HG02763 (cell line): ENCODE measurements at regions not wholly inside any gene's neighbourhood (a gene's known extent, or its start where the extent isn't known, plus 50 kb on each side); places are given as distances from the start of the nearest gene placed in this dataset.
"Not testable (repeated sequence)": the region's sequence is repeated elsewhere in the genome, so short reads cannot be mapped to it uniquely, and the experiment has no call there.

Experiments used
- ATAC-seq: cut with Tn5 transposase; IDR thresholded peaks from one replicate; pipeline ENCODE4 v1.9.1; 2021; ENCODE audit warnings: mild to moderate bottlenecking, moderate library complexity; ENCODE audit not compliant: unreplicated experiment

DNA sequence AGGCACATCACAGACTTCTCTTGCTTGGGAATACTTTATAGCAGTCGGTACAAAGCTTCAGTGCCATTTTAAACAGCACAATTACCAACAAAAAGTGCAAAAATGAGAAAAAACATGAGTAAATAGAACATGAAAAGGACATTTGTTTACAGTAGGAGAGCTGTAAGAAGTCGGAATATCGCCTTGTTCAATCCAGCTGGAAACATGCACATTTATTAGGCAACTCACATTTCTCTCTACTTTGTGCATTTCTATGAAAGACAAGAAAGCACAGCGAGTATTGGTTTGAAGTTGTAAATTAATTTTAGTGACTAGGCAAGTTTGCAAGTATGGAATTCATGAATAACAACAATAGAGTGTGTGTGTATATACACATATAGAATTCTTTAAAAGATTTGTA lies 484.7 kb downstream of the DACH1 start:
- ATAC-seq = no peak

DNA sequence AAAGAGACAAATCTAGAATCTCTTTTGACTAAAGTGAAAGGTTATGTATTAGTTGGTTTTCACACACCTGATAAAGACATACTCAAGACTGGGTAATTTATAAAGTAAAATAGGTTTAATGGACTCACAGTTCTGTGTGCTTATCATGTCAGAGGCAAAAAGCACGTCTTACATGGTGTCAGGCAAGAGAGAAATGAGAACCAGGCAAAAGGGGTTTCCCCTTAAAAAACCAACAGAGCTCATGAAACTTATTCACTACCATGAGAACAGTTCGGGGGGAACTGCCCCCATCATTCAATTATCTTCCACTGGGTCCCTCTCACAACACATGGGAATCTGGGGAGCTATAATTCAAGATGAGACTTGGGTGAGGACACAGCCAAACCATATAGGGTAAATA lies 486.8 kb downstream of the DACH1 start:
- ATAC-seq = no peak

DNA sequence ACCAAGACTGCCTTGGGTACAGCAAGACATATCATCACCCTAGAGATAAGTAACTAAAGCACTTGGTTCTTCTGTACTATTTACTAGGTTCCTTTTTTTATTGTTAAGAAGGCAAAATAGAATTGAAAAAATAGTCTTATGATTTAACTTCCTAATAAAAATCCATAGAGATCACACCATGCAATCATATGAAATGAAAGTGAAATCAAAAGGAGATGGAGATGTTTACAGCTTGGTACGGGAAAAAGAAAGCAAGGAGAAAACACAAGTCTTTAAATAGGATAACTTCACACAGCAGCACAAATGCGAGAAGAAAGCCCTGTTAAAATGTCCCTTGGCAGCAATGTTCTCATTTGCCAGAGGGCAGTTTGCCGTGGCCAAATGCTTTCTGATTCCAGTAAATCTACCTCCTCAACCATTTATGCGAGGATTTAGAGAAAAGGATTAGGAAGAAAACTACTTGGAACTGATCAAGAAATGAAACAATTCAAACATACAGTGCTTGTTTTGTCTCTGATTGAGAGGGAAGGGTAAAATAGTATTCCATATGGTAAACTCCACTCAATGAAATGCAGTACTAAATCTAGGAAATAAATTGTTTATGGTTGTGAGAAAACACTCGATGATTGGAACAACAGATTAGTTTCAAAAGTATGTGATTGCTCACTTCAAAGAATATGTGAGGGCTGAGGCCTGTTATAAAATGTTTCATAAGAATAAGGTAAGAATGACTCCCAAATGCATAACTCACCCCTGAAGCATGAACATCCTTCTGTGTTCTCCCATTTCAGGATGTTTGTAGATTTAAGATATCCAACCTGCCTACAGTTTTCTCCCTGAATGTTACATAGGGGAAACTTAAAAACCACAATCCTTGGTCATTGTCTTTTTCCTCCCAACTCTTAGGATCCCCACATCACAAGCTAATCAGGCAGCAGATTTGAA lies 487.8 kb downstream of the DACH1 start:
- ATAC-seq = no peak

DNA sequence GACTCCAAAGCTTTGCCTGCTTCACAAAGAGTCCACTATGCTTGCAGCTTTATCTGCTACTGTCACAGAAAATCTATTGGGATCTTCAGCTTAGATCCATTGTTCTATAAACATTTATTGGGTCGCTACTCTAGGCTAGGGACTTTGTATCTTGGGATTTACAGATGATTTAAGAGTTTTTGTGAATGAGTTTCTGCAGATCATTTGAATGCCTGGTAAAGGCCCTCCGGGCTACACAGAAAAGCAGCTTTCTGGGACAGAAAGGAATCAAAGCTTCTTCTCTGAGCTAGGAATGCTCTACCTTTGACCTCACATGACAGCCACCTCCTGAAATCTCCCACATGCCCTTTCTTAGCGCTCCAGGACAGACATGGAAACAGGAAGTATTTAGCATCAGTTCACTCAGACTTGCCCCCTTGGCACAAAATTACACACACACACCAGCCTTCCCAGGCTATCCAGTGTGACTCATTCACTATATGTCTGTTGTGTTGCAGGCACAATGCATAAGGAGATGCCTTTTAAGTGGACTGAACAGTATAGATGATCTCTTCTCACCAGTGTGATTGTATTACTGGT lies 492.4 kb downstream of the DACH1 start:
- no peak for ATAC-seq

DNA sequence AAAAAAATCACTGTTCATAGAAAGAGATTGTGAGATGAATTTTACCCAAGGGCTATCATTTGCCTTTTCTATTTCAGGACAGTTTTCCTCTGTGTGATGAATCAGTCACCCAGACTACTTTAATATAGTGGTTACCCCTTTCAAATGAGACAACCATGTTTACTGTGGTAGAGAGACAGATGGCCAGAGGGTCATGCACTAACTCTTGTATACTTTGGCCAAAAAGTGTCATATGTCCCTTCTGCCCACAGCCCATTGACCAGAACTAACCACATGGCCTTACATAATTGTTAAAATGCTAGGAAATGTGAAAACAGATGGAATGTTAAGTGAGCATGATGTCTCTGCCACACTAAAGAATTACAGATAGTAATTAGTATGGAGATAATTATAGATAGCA lies 498.7 kb downstream of the DACH1 start:
- ATAC-seq = no peak

DNA sequence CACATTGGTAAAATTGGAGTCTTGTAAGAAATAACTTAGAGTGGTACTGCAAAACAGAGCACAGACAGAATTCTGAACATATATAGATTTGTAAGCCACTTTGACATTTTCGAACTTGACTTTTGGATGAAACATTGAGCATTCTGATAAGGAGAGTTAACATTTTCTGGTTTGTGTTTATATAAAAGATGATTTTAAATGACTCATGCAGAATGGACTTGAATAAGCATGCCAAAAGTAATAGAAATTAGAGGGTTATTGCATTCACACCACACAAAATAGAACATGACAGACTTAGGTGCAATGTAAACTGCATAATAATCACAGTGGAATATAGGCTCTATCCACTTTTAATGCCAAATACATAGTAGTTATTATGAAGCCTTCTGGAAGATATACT lies 507.0 kb downstream of the DACH1 start:
- ATAC-seq = no peak

DNA sequence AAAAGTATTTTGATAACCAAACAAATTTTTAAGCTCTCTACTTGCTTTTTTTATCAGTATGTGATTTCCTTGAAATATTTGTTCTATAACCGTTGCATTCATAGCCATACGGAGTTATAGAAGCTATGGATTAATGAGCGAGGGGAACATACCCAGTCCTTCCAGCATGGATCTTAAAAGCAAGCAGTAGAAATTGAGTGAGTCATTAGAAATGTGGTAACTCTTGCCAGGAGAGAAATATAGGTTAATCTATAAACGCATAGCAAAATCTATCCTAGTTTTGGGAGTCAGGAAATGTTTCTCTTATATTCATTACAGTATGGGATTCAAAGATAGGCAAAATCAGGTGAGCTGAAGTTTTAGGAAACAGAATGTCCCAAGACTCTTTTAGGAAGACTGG lies 507.4 kb downstream of the DACH1 start:
- ATAC-seq = no peak

DNA sequence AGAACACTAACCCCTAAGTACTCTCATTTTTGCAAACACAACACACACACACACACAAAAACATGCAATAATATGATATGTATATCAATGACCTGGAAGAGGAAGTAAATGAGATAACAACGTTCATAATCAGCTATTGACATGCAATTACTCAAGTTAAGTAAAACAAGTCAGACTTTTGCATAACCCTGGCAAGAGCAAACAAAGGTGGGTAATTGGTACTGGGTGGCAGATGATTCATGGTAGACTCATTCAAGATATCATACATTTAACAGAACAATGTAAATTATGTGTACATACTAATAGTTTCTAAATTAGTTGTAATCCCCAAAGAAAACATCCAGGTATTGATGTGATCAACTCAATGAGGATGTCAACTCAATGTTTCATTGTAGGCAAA lies 508.8 kb downstream of the DACH1 start:
- ATAC-seq = no peak

DNA sequence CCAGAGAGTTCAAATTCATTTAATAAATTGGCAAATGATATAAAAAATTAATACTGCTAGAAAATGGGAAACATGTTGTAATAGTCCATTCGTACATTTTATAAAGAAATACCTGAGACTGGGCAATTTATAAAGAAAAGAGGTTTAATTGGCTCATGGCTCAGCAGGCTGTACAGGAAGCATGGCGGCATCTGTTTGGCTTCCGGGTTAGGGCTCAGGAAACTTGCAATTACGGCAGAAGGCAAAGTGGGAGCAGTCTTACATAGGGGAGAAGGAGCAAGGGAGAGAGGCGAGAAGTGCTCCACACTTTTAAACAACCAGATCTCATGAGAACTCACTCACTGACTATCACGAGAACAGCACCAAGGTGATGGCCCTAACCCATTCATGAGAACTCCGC lies 512.0 kb downstream of the DACH1 start:
- no peak for ATAC-seq

DNA sequence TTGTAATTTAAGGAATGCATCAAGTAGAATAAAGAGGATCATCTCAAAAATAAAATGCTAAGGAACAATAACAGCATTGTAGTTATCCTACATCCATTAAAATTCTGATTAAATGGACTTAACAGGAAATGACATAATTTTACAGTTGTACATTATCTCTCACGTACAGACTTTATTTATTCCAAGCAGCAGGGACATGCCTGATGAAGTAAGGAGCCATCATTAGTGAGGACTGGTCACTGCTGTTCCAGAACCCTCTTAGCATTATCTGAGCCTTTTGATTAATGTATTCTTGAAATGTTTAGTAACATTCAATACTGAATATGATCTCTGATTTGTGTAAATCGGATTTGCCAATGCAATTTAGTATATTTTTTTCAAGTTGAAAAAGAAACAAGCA lies 516.1 kb downstream of the DACH1 start:
- no peak for ATAC-seq

DNA sequence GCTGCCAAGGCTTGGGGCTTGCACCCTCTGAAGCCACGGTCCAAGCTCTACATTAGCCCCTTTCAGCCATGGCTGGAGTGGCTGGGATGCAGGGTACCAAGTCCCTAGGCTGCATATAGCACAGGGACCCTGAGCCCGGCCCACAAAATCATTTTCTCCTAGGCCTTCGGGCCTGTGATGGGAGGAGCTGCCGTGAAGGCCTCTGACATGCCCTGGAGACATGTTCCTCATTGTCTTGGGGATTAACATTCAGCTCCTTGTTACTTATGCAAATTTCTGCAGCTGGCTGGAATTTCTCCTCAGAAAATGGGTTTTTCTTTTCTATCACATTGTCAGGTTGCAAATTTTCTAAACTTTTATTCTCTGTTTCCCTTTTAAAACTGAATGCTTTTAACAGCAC lies 521.1 kb downstream of the DACH1 start:
- ATAC-seq = not testable (repeated sequence)

DNA sequence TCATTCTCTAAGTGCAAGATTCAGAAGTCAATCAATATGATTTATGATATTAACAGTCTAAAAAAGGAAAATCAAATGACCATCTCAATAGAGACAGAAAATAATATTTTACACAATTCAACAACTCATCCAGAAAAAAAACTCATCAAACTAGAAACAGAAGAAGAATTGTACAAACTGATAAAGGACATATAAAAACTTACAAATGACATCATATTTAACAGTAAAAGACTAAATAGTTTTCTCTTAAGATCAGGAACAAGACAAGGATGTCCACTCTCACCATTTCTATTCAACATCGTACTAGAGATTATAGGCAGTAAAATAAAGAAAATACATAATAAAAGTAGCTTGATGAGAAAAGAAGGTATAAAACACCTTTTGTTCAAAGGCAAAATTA lies 527.3 kb downstream of the DACH1 start:
- ATAC-seq = no peak

DNA sequence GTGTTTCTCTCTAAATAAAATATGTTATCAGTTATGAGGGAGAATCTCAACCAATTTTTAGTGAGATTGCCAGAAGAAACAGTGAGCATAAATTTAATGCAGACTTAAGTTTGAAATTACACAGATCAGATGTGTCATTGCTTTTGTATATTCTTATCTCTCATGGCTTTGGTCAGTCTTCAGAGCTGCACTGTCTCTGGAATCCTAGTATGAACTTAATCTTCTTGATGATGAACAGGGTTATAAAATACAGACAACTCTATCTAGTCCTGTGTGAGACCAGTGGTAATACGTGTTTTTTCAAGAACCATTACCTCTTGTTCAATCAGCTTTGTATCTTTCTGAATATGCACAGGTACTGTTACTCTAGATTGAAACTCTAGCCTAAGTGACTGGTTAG lies 528.0 kb downstream of the DACH1 start:
- no peak for ATAC-seq

DNA sequence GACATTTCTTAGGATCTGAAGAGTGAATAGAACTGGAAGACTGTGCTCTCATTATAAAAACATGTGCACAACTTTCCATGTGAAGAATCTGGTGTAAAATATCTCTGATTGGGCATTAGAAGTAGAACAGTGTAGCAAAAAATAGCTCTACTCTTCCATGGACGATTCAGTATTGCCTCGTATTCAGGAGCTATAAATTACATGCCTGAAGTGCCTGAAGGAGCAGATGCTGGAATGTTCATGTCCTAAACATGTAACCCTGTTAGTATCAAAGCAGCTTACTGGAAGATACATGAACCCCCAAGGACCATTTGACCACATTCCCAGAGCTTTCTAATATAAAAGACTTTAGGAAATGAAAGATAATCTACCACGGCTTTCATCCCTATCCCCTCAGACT lies 528.9 kb downstream of the DACH1 start:
- ATAC-seq = no peak

DNA sequence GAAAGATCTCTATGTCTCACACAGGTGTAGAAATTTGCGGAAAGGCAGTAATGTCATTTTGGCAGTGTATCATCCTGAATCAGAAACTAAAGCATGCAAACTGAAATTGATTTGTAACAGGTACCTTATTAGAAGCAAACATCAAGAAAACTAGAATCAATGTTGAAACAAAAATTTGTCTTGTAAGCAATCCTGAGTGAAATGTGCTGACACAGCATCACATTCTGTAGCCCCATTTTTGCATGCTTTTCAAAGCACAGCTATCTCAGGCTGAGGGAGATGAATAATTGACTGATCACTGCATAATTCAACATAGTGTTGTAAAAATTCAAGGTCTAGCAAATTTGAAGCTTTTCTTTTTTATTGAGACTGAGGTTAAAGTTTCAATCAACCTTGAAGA lies 539.7 kb downstream of the DACH1 start:
- no peak for ATAC-seq

DNA sequence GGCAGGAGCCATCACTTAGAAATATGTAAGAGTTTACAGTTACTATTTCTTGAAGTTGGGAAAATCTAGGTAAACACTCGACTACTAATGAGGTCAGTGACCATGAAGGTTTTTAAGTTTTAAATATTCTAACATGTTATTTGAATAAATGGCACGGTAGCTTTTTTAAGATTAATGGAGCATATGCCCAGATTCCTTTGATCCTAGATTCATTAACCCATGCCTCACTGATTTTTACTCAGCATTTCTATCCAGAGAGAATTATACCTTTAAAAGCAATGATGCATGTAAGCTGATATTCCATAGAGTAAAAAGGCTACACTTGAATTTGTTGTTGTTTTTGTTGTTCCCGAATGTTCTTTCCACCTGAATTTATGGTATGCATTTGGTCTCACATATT lies 541.4 kb downstream of the DACH1 start:
- no peak for ATAC-seq

DNA sequence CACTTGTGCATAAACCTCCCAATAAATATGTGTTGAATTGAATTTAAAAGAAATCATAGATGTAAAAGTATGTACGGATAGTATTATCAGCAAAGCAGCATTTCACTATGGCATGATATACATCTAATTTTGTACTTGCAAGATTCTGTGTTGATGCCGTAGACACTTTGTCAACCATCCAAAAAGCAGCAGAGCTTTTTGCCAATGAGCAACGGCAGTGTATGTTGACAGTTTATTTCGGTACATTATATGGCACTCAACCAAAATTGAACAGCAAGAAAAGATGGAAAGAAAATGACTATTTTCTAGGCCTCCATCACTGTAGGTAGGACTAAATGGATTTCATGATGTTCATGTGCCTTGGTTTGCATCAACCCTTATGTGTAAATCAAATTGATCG lies 543.7 kb downstream of the DACH1 start:
- no peak for ATAC-seq

DNA sequence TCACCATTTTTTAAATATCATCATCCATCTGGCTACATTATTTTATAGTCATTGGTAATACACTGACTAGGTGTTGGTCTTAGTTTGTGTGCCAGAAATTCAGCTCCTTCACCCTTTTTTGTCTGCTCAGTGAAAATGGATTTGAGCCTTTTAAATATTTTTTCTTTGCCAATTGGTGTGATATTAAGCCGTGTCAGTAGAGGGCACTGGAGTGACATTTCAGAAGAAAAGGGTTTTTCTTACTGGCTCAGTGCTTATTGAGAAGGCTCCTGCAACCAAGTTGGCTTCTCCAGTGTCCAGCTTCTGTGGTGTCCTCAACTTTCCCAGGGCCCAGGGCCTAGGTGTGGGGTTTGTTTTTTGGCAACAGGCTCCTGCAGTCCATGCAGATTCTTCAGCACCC lies 546.6 kb downstream of the DACH1 start:
- ATAC-seq = no peak

DNA sequence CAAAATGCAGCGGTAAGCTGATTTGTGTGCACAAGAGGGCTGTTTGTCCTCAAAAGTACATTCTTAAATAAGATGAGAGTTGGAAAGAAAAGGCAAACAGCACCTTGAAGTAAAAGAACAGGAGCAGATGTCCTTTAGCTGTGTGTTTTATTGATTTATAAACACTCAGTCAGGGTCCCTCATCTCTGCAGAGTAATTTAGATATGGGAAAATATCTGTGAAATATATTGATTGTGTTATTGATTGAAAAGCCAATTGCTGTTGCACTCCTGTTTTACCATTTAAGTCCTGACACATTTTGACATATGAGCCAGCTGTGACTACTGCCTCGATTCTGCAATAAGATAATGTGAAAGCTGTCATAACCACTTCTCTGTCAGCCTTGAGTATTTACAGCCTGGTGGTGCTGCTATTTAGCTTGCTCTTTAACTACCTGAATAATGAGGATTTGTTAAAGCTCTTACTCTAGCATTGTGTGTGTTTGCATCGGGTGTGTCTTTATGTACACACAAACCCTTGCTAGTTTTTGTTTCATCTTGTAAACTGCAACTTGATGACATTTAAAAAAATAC lies 550.1 kb downstream of the DACH1 start:
- ATAC-seq = no peak

DNA sequence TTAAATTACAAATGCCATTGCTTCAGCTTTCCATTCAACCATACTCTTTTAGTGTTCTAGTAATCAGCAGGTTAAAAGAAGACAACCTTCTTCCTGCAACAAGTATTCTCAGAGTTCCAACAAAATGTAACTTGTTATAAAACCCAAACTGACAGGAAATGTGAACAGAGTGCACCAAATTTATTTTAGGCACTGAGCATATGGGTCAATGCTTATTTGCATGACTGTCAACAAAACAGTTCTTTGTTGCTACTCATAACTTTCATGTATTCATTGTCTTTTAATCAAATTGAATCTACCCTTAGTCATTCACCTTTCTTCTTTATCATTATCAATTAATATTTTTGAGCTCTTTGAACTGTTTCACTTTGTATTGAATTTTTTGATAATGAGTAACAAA lies 554.1 kb downstream of the DACH1 start:
- ATAC-seq = no peak

DNA sequence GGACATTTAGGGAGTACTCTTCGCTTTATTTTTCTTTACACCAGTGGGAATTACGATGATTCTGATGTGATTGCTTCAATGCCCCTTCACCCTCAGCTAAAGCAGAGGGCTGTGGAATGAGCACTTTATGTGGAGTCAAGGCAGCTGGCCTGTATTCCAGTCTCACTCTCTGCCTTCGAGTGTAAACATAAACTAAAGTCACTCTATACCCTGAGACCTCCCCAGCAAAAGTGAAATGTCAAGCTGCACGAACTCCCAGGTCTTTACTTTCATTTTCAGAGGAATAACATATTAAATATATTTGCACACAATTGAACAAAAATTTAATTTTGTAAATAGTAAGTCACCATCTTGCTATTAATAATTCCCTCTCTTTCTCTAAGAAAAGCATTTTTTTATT lies 557.1 kb downstream of the DACH1 start:
- no peak for ATAC-seq

DNA sequence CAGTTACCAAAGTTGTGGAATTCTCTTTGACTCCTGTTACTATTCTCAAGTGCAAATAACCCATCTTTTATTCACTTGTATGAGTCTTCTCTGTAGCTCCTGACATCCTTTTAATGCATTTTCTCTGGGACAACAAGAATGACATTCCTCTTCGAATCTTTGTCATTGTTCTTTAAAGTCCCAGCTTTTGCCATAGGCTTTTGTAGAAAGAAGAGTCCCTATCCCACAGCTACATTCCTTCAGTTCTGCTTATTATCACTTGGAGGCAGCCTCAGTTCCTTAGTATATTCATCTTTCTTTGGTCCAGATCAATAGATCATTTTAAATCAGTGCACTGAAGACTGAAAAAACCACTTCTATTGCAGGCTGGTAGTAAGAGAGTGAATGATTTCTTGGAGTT lies 560.2 kb downstream of the DACH1 start:
- ATAC-seq = no peak
